ENCODE measurements at regions not wholly inside any gene's neighbourhood (a gene's known extent, or its start where the extent isn't known, plus 50 kb on each side); places are given as distances from the start of the nearest gene placed in this dataset.

DNA sequence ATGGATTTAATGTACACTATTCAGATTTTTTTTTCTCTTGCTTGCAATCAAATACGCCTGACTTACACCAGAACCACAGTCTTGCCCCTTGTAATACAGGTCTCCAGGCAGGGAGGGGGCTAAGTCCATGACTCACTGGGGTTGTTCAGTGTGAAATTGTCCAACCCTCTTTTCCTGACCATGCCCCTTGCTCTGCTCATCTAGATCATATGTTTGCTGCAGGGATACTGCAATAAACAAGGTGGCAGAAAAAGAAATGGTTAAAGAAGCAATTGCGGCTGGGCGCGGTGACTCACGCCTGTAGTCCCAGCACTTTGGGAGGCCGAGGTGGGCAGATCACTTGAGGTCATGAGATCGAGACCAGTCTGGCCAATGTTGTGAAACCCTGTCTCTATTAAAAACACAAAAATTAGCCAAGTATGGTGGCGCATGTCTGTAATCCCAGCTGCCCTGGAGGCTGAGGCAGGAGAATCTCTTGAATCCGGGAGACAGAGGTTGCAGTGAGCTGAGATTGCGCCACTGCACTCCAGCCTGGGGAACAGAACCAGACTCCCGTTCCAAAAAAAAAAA is 85.5 kb downstream of the TMEM130 start (continued):
- TF ChIP-seq, protein P1, sequence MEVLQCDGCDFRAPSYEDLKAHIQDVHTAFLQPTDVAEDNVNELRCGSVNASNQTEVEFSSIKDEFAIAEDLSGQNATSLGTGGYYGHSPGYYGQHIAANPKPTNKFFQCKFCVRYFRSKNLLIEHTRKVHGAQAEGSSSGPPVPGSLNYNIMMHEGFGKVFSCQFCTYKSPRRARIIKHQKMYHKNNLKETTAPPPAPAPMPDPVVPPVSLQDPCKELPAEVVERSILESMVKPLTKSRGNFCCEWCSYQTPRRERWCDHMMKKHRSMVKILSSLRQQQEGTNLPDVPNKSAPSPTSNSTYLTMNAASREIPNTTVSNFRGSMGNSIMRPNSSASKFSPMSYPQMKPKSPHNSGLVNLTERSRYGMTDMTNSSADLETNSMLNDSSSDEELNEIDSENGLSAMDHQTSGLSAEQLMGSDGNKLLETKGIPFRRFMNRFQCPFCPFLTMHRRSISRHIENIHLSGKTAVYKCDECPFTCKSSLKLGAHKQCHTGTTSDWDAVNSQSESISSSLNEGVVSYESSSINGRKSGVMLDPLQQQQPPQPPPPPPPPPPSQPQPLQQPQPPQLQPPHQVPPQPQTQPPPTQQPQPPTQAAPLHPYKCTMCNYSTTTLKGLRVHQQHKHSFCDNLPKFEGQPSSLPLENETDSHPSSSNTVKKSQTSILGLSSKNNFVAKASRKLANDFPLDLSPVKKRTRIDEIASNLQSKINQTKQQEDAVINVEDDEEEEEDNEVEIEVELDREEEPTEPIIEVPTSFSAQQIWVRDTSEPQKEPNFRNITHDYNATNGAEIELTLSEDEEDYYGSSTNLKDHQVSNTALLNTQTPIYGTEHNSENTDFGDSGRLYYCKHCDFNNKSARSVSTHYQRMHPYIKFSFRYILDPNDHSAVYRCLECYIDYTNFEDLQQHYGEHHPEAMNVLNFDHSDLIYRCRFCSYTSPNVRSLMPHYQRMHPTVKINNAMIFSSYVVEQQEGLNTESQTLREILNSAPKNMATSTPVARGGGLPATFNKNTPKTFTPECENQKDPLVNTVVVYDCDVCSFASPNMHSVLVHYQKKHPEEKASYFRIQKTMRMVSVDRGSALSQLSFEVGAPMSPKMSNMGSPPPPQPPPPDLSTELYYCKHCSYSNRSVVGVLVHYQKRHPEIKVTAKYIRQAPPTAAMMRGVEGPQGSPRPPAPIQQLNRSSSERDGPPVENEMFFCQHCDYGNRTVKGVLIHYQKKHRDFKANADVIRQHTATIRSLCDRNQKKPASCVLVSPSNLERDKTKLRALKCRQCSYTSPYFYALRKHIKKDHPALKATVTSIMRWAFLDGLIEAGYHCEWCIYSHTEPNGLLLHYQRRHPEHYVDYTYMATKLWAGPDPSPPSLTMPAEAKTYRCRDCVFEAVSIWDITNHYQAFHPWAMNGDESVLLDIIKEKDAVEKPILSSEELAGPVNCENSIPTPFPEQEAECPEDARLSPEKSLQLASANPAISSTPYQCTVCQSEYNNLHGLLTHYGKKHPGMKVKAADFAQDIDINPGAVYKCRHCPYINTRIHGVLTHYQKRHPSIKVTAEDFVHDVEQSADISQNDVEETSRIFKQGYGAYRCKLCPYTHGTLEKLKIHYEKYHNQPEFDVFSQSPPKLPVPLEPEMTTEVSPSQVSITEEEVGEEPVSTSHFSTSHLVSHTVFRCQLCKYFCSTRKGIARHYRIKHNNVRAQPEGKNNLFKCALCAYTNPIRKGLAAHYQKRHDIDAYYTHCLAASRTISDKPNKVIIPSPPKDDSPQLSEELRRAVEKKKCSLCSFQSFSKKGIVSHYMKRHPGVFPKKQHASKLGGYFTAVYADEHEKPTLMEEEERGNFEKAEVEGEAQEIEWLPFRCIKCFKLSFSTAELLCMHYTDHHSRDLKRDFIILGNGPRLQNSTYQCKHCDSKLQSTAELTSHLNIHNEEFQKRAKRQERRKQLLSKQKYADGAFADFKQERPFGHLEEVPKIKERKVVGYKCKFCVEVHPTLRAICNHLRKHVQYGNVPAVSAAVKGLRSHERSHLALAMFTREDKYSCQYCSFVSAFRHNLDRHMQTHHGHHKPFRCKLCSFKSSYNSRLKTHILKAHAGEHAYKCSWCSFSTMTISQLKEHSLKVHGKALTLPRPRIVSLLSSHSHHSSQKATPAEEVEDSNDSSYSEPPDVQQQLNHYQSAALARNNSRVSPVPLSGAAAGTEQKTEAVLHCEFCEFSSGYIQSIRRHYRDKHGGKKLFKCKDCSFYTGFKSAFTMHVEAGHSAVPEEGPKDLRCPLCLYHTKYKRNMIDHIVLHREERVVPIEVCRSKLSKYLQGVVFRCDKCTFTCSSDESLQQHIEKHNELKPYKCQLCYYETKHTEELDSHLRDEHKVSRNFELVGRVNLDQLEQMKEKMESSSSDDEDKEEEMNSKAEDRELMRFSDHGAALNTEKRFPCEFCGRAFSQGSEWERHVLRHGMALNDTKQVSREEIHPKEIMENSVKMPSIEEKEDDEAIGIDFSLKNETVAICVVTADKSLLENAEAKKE (CRISPR knock-in tag; IDR thresholded peaks at IDR 0.05) = no peak

DNA sequence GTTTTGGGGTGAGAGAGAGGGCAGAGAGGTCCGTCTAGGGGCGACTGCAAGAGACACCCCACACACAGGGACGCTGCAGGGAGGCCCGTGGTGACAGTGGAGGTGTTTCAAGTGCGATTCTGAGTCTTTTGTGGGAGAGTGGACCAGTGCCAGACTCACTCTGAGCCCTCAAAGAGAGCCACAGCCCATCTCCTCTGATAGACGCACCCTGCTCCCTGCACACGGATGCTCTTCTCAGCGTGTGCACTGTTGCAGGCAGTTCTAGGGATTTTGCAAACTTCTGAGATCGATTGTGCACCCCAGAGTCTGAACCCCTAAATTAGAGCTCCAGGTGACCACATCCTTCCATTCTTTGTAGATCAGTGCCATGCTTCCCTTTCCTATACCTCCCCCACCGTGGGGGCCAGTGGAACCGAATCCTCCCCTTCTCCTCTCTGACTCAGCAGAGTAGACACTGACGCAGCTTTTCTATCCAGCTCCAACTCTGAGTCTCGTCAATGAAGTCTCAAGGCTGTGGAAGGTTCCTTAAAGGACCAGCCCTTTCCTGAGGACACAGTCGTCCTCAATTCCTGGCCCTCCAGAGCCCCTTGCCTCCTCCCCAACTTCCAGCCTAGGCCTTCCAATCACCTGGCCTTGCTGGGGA is 83.8 kb downstream of the TMEM130 start:
- H3K4me1 ChIP-seq (ENCODE audit: insufficient read depth) = no peaks in the 10 kb centered on the region
- Mint-ChIP-seq H3K36me3 (ENCODE audit: low read depth) (no peaks in the 10 kb centered on the region), H3K4me3 (no peak overlapping the region), H3K27me3 (ENCODE audit: insufficient read depth, low read depth, poor library complexity) (peaks cover 10% of the 10 kb centered on the region), H3K27ac (no peak overlapping the region), H3K9me3 (no peaks in the 10 kb centered on the region), H3K4me1 (no peaks in the 10 kb centered on the region)
- H3F3A ChIP-seq (replicated peaks; ENCODE audit: low read depth) = no peaks in the 10 kb centered on the region
- no peak overlapping the region for H3K4me3 ChIP-seq
- no peaks in the 10 kb centered on the region for H3K36me3 ChIP-seq (ENCODE audit: insufficient read depth)
- no peaks in the 10 kb centered on the region for H3K9me2 ChIP-seq (ENCODE audit: insufficient read depth)
- H3K27ac ChIP-seq (ENCODE audit: low read depth) = no peak overlapping the region
- H4K20me1 ChIP-seq (replicated peaks; ENCODE audit: insufficient read depth) = no peaks in the 10 kb centered on the region
- no peak overlapping the region for H3K4me2 ChIP-seq
- H3K79me2 ChIP-seq (replicated peaks; ENCODE audit: insufficient read depth) = no peaks in the 10 kb centered on the region
- no peaks in the 10 kb centered on the region for H3K27me3 ChIP-seq (ENCODE audit: insufficient read depth)
- H2AFZ ChIP-seq = peak overlapping the region; percentile 59; the same call in 1 of the 2 replicates
- ATAC-seq = no peak
- DNase-seq (ENCODE audit: low spot score) = no peak
- TF ChIP-seq JUNB (IDR thresholded peaks at IDR 0.05; ENCODE audit: unreplicated experiment) = no peak
- no peak for TF ChIP-seq EZH2 (IDR thresholded peaks at IDR 0.05; ENCODE audit: low read depth, unreplicated experiment)
- TF ChIP-seq ZNF114 (CRISPR knock-in tag; IDR thresholded peaks at IDR 0.05) = no peak
- TF ChIP-seq, protein P1 (CRISPR knock-in tag; IDR thresholded peaks at IDR 0.05) = no peak
- TF ChIP-seq, protein P2, sequence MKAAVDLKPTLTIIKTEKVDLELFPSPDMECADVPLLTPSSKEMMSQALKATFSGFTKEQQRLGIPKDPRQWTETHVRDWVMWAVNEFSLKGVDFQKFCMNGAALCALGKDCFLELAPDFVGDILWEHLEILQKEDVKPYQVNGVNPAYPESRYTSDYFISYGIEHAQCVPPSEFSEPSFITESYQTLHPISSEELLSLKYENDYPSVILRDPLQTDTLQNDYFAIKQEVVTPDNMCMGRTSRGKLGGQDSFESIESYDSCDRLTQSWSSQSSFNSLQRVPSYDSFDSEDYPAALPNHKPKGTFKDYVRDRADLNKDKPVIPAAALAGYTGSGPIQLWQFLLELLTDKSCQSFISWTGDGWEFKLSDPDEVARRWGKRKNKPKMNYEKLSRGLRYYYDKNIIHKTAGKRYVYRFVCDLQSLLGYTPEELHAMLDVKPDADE (IDR thresholded peaks at IDR 0.05) = no peak
- TF ChIP-seq NANOG (IDR thresholded peaks at IDR 0.05; ENCODE audit: borderline replicate concordance) = no peak
